ENCODE measurements at regions not wholly inside any gene's neighbourhood (a gene's known extent, or its start where the extent isn't known, plus 50 kb on each side); places are given as distances from the start of the nearest gene placed in this dataset.

DNA sequence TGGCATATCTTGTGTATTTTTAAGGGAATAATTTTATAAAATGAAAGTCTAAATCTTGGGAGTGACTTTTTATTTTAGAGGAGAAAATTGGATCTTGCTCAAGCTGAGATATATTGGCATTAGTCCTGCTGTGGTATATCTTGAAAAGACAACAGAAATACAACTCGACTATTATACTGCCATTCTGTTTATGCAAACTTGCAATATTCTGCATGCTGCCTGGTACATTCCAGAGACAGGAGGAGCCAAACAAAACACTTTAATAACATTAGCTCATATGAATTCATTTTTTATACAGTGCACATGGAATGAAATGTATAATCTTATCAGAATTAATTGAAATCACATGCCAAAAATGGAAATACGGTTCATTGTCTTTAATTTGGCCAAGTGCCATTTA lies 176.0 kb upstream of the NRIP1 start:
- TF ChIP-seq SCRT1 (tag by site-specific recombination; IDR thresholded peaks at IDR 0.05; ENCODE audit: borderline replicate concordance) (no peak), BCL11B (tag by site-specific recombination; IDR thresholded peaks at IDR 0.05; ENCODE audit: low read depth) (no peak), ZNF473 (tag by site-specific recombination; IDR thresholded peaks at IDR 0.05) (no peak), ZNF274 (IDR thresholded peaks at IDR 0.05; ENCODE audit: low read length) (no peak), ZNF274 (tag by site-specific recombination; IDR thresholded peaks at IDR 0.05; ENCODE audit: borderline replicate concordance) (no peak), ZNF121 (tag by site-specific recombination; IDR thresholded peaks at IDR 0.05) (no peak), REPIN1 (tag by site-specific recombination; IDR thresholded peaks at IDR 0.05; ENCODE audit: low read depth) (no peak)
- TF ChIP-seq, protein P1, sequence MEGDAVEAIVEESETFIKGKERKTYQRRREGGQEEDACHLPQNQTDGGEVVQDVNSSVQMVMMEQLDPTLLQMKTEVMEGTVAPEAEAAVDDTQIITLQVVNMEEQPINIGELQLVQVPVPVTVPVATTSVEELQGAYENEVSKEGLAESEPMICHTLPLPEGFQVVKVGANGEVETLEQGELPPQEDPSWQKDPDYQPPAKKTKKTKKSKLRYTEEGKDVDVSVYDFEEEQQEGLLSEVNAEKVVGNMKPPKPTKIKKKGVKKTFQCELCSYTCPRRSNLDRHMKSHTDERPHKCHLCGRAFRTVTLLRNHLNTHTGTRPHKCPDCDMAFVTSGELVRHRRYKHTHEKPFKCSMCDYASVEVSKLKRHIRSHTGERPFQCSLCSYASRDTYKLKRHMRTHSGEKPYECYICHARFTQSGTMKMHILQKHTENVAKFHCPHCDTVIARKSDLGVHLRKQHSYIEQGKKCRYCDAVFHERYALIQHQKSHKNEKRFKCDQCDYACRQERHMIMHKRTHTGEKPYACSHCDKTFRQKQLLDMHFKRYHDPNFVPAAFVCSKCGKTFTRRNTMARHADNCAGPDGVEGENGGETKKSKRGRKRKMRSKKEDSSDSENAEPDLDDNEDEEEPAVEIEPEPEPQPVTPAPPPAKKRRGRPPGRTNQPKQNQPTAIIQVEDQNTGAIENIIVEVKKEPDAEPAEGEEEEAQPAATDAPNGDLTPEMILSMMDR (tag by site-specific recombination; IDR thresholded peaks at IDR 0.05): no peak

Measured in HEK293 (cell line).